Activated naive CD8-positive, alpha-beta T cell (primary cell): ENCODE measurements at regions not wholly inside any gene's neighbourhood (a gene's known extent, or its start where the extent isn't known, plus 50 kb on each side); places are given as distances from the start of the nearest gene placed in this dataset.

ENCODE experiments used
- H3K27ac Mint-ChIP-seq: one replicate; pipeline ENCODE4 v1.8.0; 2021; ENCODE audit warnings: mixed read lengths
- H3K27me3 Mint-ChIP-seq: one replicate; pipeline ENCODE4 v1.8.0; 2021; ENCODE audit warnings: mixed read lengths
- H3K36me3 Mint-ChIP-seq: one replicate; pipeline ENCODE4 v1.8.0; 2021; ENCODE audit warnings: mixed read lengths
- H3K4me1 Mint-ChIP-seq: one replicate; pipeline ENCODE4 v1.8.0; 2021; ENCODE audit warnings: low read depth, mixed read lengths
- H3K4me3 Mint-ChIP-seq: one replicate; pipeline ENCODE4 v1.8.0; 2021; ENCODE audit warnings: mild to moderate bottlenecking, mixed read lengths
- H3K9me3 Mint-ChIP-seq: one replicate; pipeline ENCODE4 v1.8.0; 2021; ENCODE audit warnings: low read depth, mixed read lengths

GRCh38 chr9:675697-676370 lies 165.7 kb upstream of the DMRT1 start:
- Mint-ChIP-seq H3K9me3 (no peaks in the 10 kb centered on the region), H3K27me3 (no peaks in the 10 kb centered on the region), H3K27ac (no peak overlapping the region), H3K36me3 (peaks cover 7% of the 10 kb centered on the region), H3K4me1 (peaks cover 18% of the 10 kb centered on the region), H3K4me3 (no peak overlapping the region)

DNA sequence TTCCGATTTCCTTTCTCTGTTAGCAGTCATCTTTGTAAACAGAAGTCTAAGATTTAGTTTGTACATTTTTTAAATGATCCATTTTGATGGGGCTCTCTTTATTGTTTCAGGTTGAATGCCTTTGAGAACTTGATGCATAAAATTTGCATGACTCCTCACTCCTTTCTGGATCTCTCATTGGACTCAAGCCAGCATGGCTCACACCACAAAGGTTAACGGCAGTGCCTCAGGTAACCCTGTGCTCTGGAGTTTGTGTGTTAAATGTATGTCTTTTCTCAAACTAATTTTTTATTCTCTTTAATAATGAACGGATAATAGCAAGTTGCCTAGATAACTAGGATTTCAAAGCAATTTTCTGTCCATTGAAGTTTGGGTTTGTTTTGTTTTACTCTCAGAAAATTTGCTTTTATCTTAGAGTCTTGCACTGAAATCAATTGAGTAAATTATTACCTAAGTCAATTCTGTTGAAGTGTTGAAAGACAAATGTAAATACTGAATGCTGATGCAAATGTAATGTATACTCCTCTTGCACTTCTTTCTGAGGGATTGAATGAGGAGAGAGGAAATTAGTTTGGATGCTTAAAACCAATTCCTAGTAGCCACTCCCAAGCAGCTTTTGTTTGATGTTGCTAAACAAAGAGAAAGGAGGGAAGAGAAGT lies 164.6 kb upstream of the DMRT1 start:
- Mint-ChIP-seq H3K4me3 (peak overlapping the region; percentile 68), H3K9me3 (no peaks in the 10 kb centered on the region), H3K27ac (no peak overlapping the region), H3K4me1 (peaks cover 18% of the 10 kb centered on the region), H3K27me3 (no peaks in the 10 kb centered on the region), H3K36me3 (peaks cover 5% of the 10 kb centered on the region)

GRCh38 chr9:677461-678097 lies 163.9 kb upstream of the DMRT1 start:
- Mint-ChIP-seq H3K27ac (no peak overlapping the region), H3K27me3 (no peaks in the 10 kb centered on the region), H3K36me3 (peaks cover 5% of the 10 kb centered on the region), H3K4me3 (peak overlapping the region; percentile 68), H3K9me3 (no peaks in the 10 kb centered on the region), H3K4me1 (peaks cover 18% of the 10 kb centered on the region)

- H3K9me3 Mint-ChIP-seq: no peaks in the 10 kb centered on the region
- H3K36me3 Mint-ChIP-seq: peaks cover 5% of the 10 kb centered on the region
- no peak overlapping the region for H3K4me3 Mint-ChIP-seq
- H3K27ac Mint-ChIP-seq: no peak overlapping the region
- peaks cover 18% of the 10 kb centered on the region for H3K4me1 Mint-ChIP-seq
- H3K27me3 Mint-ChIP-seq: no peaks in the 10 kb centered on the region
Observed at GRCh38 chr9:678897-679296, 162.6 kb upstream of the DMRT1 start.

GRCh38 chr9:679462-679861 lies 162.0 kb upstream of the DMRT1 start:
- Mint-ChIP-seq H3K27me3 (no peaks in the 10 kb centered on the region), H3K4me3 (no peak overlapping the region), H3K9me3 (no peaks in the 10 kb centered on the region), H3K36me3 (peaks cover 5% of the 10 kb centered on the region), H3K27ac (no peak overlapping the region), H3K4me1 (peaks cover 15% of the 10 kb centered on the region)

- H3K9me3 Mint-ChIP-seq: no peaks in the 10 kb centered on the region
- peaks cover 15% of the 10 kb centered on the region for H3K4me1 Mint-ChIP-seq
- no peaks in the 10 kb centered on the region for H3K27me3 Mint-ChIP-seq
- H3K36me3 Mint-ChIP-seq: peaks cover 5% of the 10 kb centered on the region
- no peak overlapping the region for H3K27ac Mint-ChIP-seq
- H3K4me3 Mint-ChIP-seq: no peak overlapping the region
Observed at GRCh38 chr9:680106-680505, 161.4 kb upstream of the DMRT1 start.

- peaks cover 5% of the 10 kb centered on the region for H3K36me3 Mint-ChIP-seq
- H3K27me3 Mint-ChIP-seq: no peaks in the 10 kb centered on the region
- peaks cover 4% of the 10 kb centered on the region for H3K4me1 Mint-ChIP-seq
- no peak overlapping the region for H3K4me3 Mint-ChIP-seq
- H3K9me3 Mint-ChIP-seq: no peaks in the 10 kb centered on the region
- H3K27ac Mint-ChIP-seq: no peak overlapping the region
Observed at GRCh38 chr9:682633-683508, 158.6 kb upstream of the DMRT1 start.

- Mint-ChIP-seq H3K36me3 (peaks cover 5% of the 10 kb centered on the region), H3K27ac (no peak overlapping the region), H3K9me3 (no peaks in the 10 kb centered on the region), H3K4me3 (no peak overlapping the region), H3K4me1 (no peaks in the 10 kb centered on the region), H3K27me3 (no peaks in the 10 kb centered on the region)
Observed at GRCh38 chr9:683509-684021, 157.9 kb upstream of the DMRT1 start.

GRCh38 chr9:684054-684890 lies 157.2 kb upstream of the DMRT1 start:
- no peaks in the 10 kb centered on the region for H3K27me3 Mint-ChIP-seq
- H3K27ac Mint-ChIP-seq: no peak overlapping the region

GRCh38 chr9:684941-685340 lies 156.6 kb upstream of the DMRT1 start:
- no peak overlapping the region for H3K27ac Mint-ChIP-seq
- H3K27me3 Mint-ChIP-seq: no peaks in the 10 kb centered on the region
- no peaks in the 10 kb centered on the region for H3K9me3 Mint-ChIP-seq
- H3K4me1 Mint-ChIP-seq: no peaks in the 10 kb centered on the region
- H3K4me3 Mint-ChIP-seq: no peak overlapping the region
- no peaks in the 10 kb centered on the region for H3K36me3 Mint-ChIP-seq

More at GRCh38 chr9:684054-684890, 157.2 kb upstream of the DMRT1 start:
- Mint-ChIP-seq H3K9me3 (no peaks in the 10 kb centered on the region), H3K36me3 (peaks cover 2% of the 10 kb centered on the region), H3K4me3 (no peak overlapping the region), H3K4me1 (no peaks in the 10 kb centered on the region)

- Mint-ChIP-seq H3K9me3 (no peaks in the 10 kb centered on the region), H3K36me3 (no peaks in the 10 kb centered on the region), H3K4me1 (no peaks in the 10 kb centered on the region), H3K27ac (no peak overlapping the region), H3K4me3 (no peak overlapping the region), H3K27me3 (no peaks in the 10 kb centered on the region)
Observed at GRCh38 chr9:686321-686813, 155.1 kb upstream of the DMRT1 start.

DNA sequence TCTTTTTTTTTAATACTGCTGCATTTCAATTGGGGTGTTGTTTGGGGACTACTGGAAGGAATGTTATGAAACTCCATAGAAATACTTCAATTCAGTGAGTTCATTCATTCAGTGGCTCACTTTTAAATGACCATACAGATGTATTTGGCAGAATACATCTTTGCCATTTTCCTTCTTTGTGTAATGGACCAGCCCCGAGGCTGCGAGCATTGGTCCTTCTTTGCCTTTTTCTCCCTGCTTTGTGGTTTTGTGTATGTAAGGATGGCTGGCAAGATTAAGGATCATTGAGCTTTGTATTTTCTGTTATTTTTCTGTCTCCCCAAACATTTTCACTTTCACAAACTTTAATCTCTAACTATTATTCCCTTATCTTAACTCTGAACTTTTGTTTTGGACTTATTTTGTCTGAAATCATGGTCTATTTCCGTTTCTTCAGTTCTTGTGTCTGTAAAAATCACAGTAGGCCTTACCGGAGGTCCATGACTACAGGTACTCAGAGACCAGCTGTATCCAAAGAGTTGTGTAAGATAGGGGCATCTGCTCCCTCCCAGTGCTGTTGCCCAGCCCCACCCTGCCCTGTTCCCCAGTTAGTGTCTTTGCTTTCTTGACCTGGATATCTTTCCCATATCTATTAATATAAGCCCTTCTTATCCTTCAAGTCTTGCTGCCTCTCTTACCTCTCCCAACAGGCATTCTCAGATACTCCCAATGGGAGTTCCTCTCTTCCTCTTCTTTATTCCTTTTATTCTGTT lies 154.3 kb upstream of the DMRT1 start:
- no peak overlapping the region for H3K27ac Mint-ChIP-seq
- no peaks in the 10 kb centered on the region for H3K36me3 Mint-ChIP-seq
- no peaks in the 10 kb centered on the region for H3K9me3 Mint-ChIP-seq
- H3K27me3 Mint-ChIP-seq: no peaks in the 10 kb centered on the region
- H3K4me3 Mint-ChIP-seq: no peak overlapping the region
- H3K4me1 Mint-ChIP-seq: no peaks in the 10 kb centered on the region

DNA sequence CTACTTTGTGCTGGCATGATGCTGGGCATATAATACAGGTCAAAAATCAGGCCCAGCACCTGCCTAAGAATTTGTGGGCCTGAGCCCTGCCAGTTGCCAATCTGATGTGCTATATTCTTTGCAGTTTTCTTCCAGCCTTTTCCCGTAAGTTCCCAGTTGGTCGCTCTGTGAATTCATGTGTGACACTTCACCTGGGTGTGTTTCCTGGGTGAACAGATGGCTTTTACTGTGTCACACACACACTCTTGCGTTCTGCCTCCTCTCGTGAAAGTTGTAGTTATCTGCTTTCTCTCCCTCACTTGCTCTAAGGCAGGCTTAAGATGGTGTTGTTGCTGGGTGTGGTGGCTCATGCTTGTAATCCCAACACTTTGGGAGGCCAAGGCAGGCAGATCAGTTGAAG lies 153.5 kb upstream of the DMRT1 start:
- H3K36me3 Mint-ChIP-seq: no peaks in the 10 kb centered on the region
- H3K4me1 Mint-ChIP-seq: peaks cover 2% of the 10 kb centered on the region
- no peaks in the 10 kb centered on the region for H3K27me3 Mint-ChIP-seq
- H3K9me3 Mint-ChIP-seq: no peaks in the 10 kb centered on the region
- no peak overlapping the region for H3K4me3 Mint-ChIP-seq
- H3K27ac Mint-ChIP-seq: no peak overlapping the region
